BLaER1 treated with 17β-estradiol and CSF1 and Interleukin-3, amounts not matched to agents 10 nM and 100 nM (cell line): ENCODE measurements at regions not wholly inside any gene's neighbourhood (a gene's known extent, or its start where the extent isn't known, plus 50 kb on each side); places are given as distances from the start of the nearest gene placed in this dataset.

Experiments used
- H3K27ac ChIP-seq, 11 experiments: shearing (Covaris generic); formaldehyde crosslinking; 2 replicates each; pipeline ENCODE4 v1.8.1; 2022
- H3K27me3 ChIP-seq, 11 experiments: shearing (Covaris generic); formaldehyde crosslinking; 2 replicates each; pipeline ENCODE4 v1.8.1; 2022
- H3K36me3 ChIP-seq, 11 experiments: shearing (Covaris generic); formaldehyde crosslinking; 2 replicates each; pipeline ENCODE4 v1.8.1; 2022
- H3K4me1 ChIP-seq, 10 experiments: shearing (Covaris generic); formaldehyde crosslinking; 2 replicates each; pipeline ENCODE4 v1.8.1; 2022
- H3K4me2 ChIP-seq, 11 experiments: shearing (Covaris generic); formaldehyde crosslinking; 2 replicates each; pipeline ENCODE4 v1.8.1; 2022
- H3K4me3 ChIP-seq, 10 experiments: shearing (Covaris generic); formaldehyde crosslinking; 2 replicates each; pipeline ENCODE4 v1.8.1; 2022
- H3K9ac ChIP-seq, 11 experiments: shearing (Covaris generic); formaldehyde crosslinking; 2 replicates each; pipeline ENCODE4 v1.8.1; 2022
- H3K9me3 ChIP-seq, 11 experiments: shearing (Covaris generic); formaldehyde crosslinking; replicated peaks in 1 of 11; 2 replicates each; pipeline ENCODE4 v1.8.1; 2022
- H4K20me1 ChIP-seq, 11 experiments: shearing (Covaris generic); formaldehyde crosslinking; 2 replicates each; pipeline ENCODE4 v1.8.1; 2022
- Cebpa-rat ChIP-seq, 11 experiments: shearing (Covaris generic); IDR thresholded peaks; 2 replicates each; pipeline ENCODE4 v1.8.1; 2022

GRCh38 chr12:69101505-69101904 lies 137.9 kb upstream of the CPSF6 start:
- Histone ChIP-seq H3K27ac (0 out of 22 replicates have a peak overlapping the region, but pooled peaks of 1 of the 11 experiments have one; percentile 1), H3K9ac (no peak overlapping the region), H3K4me3 (no peak overlapping the region), H3K36me3 (no peaks in the 10 kb centered on the region), H3K27me3 (peaks cover 0 to 22% (median 0%) of the 10 kb centered on the region in 11 experiments; a peak in 2 of 22 replicates), H3K4me1 (peaks cover 35 to 82% (median 64%) of the 10 kb centered on the region in 10 experiments), H4K20me1 (no peaks in the 10 kb centered on the region), H3K9me3 (peaks cover 0 to 8% (median 0%) of the 10 kb centered on the region in 11 experiments; a peak in 3 of 22 replicates), H3K4me2 (peak overlapping the region; percentile 27 to 81 (median 63); a peak in 15 of 22 replicates)
- no peak for TF ChIP-seq Cebpa-rat (IDR thresholded peaks at IDR 0.05)

- peak overlapping the region in 1 of 11 experiments; percentile 67; a peak in 1 of 22 replicates for H3K9ac ChIP-seq
- no peaks in the 10 kb centered on the region for H4K20me1 ChIP-seq
- H3K4me1 ChIP-seq = peaks cover 21 to 70% (median 51%) of the 10 kb centered on the region in 10 experiments
- peaks cover 0 to 22% (median 0%) of the 10 kb centered on the region in 11 experiments; a peak in 2 of 22 replicates for H3K27me3 ChIP-seq
- H3K27ac ChIP-seq = peak overlapping the region; percentile 8 to 76 (median 41); a peak in 14 of 22 replicates
- peaks cover 0 to 8% (median 0%) of the 10 kb centered on the region in 11 experiments; a peak in 3 of 22 replicates for H3K9me3 ChIP-seq
- H3K4me3 ChIP-seq = no peak overlapping the region; a peak in 1 of 20 replicates
- H3K4me2 ChIP-seq = peak overlapping the region; percentile 46 to 81 (median 63)
- no peaks in the 10 kb centered on the region for H3K36me3 ChIP-seq
- no peak for TF ChIP-seq Cebpa-rat (IDR thresholded peaks at IDR 0.05)
These were observed 136.5 kb upstream of the CPSF6 start for GRCh38 chr12:69102856-69103255.

GRCh38 chr12:69105101-69105962 lies 134.0 kb upstream of the CPSF6 start:
- H3K4me3 ChIP-seq = no peak overlapping the region
- no peak overlapping the region for H3K9ac ChIP-seq
- no peak for TF ChIP-seq Cebpa-rat (IDR thresholded peaks at IDR 0.05)
- H3K36me3 ChIP-seq = no peaks in the 10 kb centered on the region
- H4K20me1 ChIP-seq = no peaks in the 10 kb centered on the region
- peak overlapping the region in 9 of 11 experiments; percentile 5 to 79 (median 42); a peak in 16 of 22 replicates for H3K4me2 ChIP-seq
- H3K9me3 ChIP-seq = peaks cover 0 to 6% (median 0%) of the 10 kb centered on the region in 11 experiments; a peak in 3 of 22 replicates
- H3K27me3 ChIP-seq = peaks cover 0 to 22% (median 0%) of the 10 kb centered on the region in 11 experiments; a peak in 2 of 22 replicates
- peaks cover 16 to 53% (median 33%) of the 10 kb centered on the region in 10 experiments for H3K4me1 ChIP-seq
- no peak overlapping the region for H3K27ac ChIP-seq

GRCh38 chr12:69106482-69107118 lies 132.8 kb upstream of the CPSF6 start:
- no peak for TF ChIP-seq Cebpa-rat (IDR thresholded peaks at IDR 0.05)
- Histone ChIP-seq H3K27ac (no peak overlapping the region), H3K9ac (no peak overlapping the region), H3K27me3 (peaks cover 0 to 18% (median 0%) of the 10 kb centered on the region in 11 experiments; a peak in 2 of 22 replicates), H3K9me3 (no peaks in the 10 kb centered on the region), H3K36me3 (no peaks in the 10 kb centered on the region), H4K20me1 (no peaks in the 10 kb centered on the region), H3K4me3 (no peak overlapping the region), H3K4me2 (peak overlapping the region in 6 of 11 experiments; percentile 21 to 54 (median 42); a peak in 9 of 22 replicates), H3K4me1 (peaks cover 16 to 50% (median 32%) of the 10 kb centered on the region in 10 experiments)

GRCh38 chr12:69107541-69107940 lies 131.8 kb upstream of the CPSF6 start:
- Histone ChIP-seq H3K4me1 (peaks cover 11 to 41% (median 23%) of the 10 kb centered on the region in 10 experiments), H4K20me1 (no peaks in the 10 kb centered on the region), H3K4me3 (no peak overlapping the region), H3K27ac (no peak overlapping the region), H3K9me3 (no peaks in the 10 kb centered on the region), H3K36me3 (no peaks in the 10 kb centered on the region), H3K27me3 (peaks cover 0 to 14% (median 0%) of the 10 kb centered on the region in 11 experiments; a peak in 2 of 22 replicates), H3K4me2 (no peak overlapping the region), H3K9ac (no peak overlapping the region)
- TF ChIP-seq Cebpa-rat (IDR thresholded peaks at IDR 0.05) = no peak

GRCh38 chr12:69108037-69108436 lies 131.3 kb upstream of the CPSF6 start:
- Histone ChIP-seq H3K9me3 (no peaks in the 10 kb centered on the region), H3K4me2 (no peak overlapping the region), H3K4me1 (peaks cover 6 to 41% (median 18%) of the 10 kb centered on the region in 10 experiments), H3K9ac (no peak overlapping the region), H3K4me3 (no peak overlapping the region), H3K27ac (no peak overlapping the region), H3K36me3 (no peaks in the 10 kb centered on the region), H4K20me1 (no peaks in the 10 kb centered on the region), H3K27me3 (peaks cover 0 to 14% (median 0%) of the 10 kb centered on the region in 11 experiments; a peak in 2 of 22 replicates)
- TF ChIP-seq Cebpa-rat (IDR thresholded peaks at IDR 0.05) = no peak

GRCh38 chr12:69112616-69113015 lies 126.8 kb upstream of the CPSF6 start:
- H3K4me3 ChIP-seq = no peak overlapping the region
- peaks cover 0 to 38% (median 4%) of the 10 kb centered on the region in 10 experiments; a peak in 16 of 20 replicates for H3K4me1 ChIP-seq
- H3K36me3 ChIP-seq = no peaks in the 10 kb centered on the region
- H3K27me3 ChIP-seq = no peaks in the 10 kb centered on the region
- no peaks in the 10 kb centered on the region for H3K9me3 ChIP-seq
- no peaks in the 10 kb centered on the region for H4K20me1 ChIP-seq
- H3K9ac ChIP-seq = peak overlapping the region in 1 of 11 experiments; percentile 50; a peak in 1 of 22 replicates
- no peak for TF ChIP-seq Cebpa-rat (IDR thresholded peaks at IDR 0.05)
- peak overlapping the region in 1 of 11 experiments; percentile 47; a peak in 2 of 22 replicates for H3K4me2 ChIP-seq
- peak overlapping the region in 1 of 11 experiments; percentile 56; a peak in 1 of 22 replicates for H3K27ac ChIP-seq

- Histone ChIP-seq H3K9me3 (no peaks in the 10 kb centered on the region), H3K4me3 (no peak overlapping the region), H3K36me3 (no peaks in the 10 kb centered on the region), H3K4me1 (peaks cover 0 to 57% (median 13%) of the 10 kb centered on the region in 10 experiments; a peak in 17 of 20 replicates), H3K27me3 (no peaks in the 10 kb centered on the region), H4K20me1 (no peaks in the 10 kb centered on the region), H3K27ac (no peak overlapping the region), H3K4me2 (peak overlapping the region in 2 of 11 experiments; percentile 55 to 57; a peak in 2 of 22 replicates), H3K9ac (no peak overlapping the region)
- no peak for TF ChIP-seq Cebpa-rat (IDR thresholded peaks at IDR 0.05)
These were observed 124.3 kb upstream of the CPSF6 start for GRCh38 chr12:69115099-69115498.
